ENCODE measurements at regions not wholly inside any gene's neighbourhood (a gene's known extent, or its start where the extent isn't known, plus 50 kb on each side); places are given as distances from the start of the nearest gene placed in this dataset.

DNA sequence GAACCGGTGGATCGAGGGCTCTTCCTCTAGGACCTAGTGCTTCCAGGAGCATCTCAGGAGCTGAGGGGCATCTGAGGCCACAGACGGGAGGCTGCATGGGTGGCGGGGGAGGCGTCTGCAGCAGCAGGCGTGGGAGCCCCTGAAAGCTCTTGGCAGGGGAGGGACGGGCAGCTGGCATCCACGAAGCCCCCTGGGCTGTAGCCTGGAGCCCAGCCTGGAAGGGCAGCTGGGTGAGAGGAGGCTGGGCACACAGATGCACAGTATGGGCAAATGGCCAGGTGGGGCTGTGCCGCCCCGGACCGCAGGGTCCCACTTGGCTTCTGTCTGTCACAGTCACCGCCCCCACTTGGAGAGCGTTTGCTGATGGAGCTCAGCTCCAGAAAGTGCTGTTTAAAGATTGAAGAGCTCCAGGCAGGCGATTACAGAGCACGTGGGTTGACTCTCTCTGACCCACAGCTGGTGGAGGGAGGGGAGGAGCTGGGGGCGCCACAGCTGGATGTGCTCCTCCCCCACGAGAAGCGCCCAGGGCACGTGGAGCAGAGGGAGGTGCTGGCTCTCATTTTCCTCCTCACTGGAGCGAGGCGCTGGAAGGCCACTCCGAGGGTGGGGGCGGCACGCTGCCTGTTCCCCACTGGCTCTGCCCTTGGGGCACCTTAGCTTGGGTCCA lies 155.0 kb upstream of the C14orf180 start:
- TF ChIP-seq CTCF (conservative IDR thresholded peaks at IDR 0.05 in 1 of 2, IDR thresholded peaks at IDR 0.05 in 1 of 2; ENCODE audit: low read depth in 1 of 2, low read length in 2 of 2) (no peak), EZH2 (IDR thresholded peaks at IDR 0.05; ENCODE audit: low read length, missing control alignments) (no peak)
